Epithelial cell of prostate (primary cell): ENCODE measurements at regions not wholly inside any gene's neighbourhood (a gene's known extent, or its start where the extent isn't known, plus 50 kb on each side); places are given as distances from the start of the nearest gene placed in this dataset.

Source experiments
- DNase-seq: peaks from one replicate; pipeline ENCODE4 v3.0.0-alpha.2; 2011; ENCODE audit warnings: low read depth, low spot score
- H3K27ac ChIP-seq: fragments of 450-650 bp; 2 replicates; pipeline ENCODE4 v1.5.1; 2017; ENCODE audit warnings: mild to moderate bottlenecking

DNA sequence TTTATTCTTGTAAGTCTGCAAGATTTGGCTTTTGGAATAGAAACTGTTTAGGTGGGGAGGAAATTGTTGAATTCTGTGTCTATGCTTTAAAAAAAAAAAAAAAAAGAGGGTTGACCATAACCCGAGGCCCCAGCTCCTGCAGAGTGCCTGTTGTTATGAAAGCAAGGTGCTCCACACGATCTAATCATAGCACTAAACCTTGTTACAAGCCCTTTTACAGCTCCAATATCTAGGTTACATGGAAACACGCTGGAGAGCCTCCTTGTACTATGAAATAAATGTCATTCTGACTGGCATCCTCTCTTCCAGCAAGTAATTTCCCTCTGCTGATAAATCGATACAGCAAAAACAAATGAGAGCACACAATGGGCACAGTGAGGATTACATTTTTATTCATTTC is 303.1 kb upstream of the SOX5 start:
- H3K27ac ChIP-seq: no peak overlapping the region
- DNase-seq: no peak

DNA sequence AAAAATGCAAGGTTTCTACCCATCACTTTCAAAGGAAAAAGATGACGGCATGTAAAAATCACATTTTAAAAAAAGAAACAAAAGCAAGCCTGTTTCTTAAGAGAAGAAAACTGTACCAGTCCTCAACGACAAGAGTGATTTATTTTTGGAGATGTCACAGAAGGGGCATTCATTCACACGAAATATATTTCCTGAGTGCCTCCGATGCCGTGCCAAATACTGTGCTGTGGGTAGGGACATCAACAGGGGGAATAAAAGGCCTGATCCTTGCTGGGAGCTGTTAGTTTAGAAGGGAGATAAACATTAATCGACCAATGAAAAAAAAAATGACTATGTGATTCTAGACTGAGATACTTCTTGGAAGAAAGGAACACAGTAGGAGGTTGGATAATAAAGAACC is 297.5 kb upstream of the SOX5 start:
- DNase-seq: no peak
- H3K27ac ChIP-seq: no peak overlapping the region

GRCh38 chr12:24246376-24246775 is 296.9 kb upstream of the SOX5 start:
- no peak for DNase-seq
- H3K27ac ChIP-seq: no peak overlapping the region

DNA sequence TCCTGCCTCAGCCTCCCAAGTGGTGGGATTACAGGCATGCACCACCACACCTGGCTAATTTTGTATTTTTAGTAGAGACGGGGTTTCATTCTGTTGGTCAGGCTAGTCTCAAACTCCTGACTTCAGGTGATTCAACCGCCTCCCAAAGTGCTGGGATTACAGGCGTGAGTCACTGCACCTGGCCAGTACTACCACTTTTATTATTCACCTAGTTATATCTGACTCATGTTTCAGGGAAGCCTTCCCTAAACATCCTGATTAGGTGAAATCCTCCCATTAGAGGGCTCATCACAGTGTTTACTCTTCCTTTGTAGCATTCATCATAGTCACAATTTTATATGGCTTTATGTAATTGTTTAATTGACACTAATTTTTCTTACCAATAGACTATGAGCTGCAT is 295.3 kb upstream of the SOX5 start:
- H3K27ac ChIP-seq: peak overlapping the region; percentile 32
- peak; percentile 73 for DNase-seq

DNA sequence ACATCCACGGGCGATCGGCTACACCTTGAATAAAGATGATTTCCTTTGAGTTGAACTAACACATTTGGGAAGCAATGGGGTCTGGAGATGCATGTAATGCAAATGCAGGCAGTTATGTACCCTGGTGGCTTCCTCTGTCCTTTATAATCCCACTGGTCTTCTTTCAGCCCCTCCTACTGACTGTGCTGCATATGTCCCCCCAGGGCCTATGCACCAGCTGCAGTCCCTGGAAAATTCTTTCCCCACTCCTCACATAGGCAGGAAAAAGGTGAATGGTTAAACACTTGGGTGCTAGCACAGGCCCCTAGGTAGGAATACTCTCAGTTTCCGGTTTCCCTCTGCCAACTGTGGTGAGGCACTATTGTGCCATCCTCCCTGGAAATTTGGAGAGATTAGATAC is 294.8 kb upstream of the SOX5 start:
- H3K27ac ChIP-seq: peak overlapping the region; percentile 32
- no peak for DNase-seq

GRCh38 chr12:24240707-24241106 is 291.2 kb upstream of the SOX5 start:
- H3K27ac ChIP-seq: no peak overlapping the region
- no peak for DNase-seq

DNA sequence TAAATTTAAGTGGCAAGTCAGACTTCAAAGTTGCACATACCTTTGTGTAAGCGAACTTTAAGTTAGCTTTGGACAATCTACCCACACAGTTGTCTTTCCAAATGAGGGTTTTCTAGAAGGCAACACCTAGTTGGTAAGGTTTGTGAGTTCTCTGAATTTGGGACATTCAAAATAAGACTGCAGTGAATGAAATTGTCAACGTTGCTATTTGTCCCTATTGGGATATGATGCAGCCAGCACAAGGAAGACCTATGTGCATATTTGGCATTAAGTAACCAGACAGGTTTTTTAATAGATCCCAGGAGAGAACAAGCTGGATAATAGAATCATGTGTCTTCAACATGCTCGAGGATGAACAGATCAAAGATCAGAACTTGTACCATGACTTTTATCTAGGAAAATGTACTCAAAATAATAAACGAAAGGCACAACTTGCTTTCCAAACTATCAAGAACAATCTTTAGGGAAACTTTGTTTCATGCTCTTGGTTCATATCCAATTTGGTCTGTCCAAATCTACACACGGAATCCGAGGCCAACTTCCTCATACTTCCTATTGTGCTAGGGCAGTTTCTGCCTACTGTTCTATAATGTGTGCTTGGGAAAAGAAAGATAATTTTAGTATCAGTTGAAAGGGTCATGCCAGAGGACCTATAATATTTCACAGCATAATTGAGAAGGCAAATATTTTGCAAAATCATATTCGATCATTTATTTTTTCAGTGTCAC is 284.2 kb upstream of the SOX5 start:
- H3K27ac ChIP-seq: peak overlapping the region; percentile 24
- DNase-seq: no peak

- no peak for DNase-seq
- H3K27ac ChIP-seq: peak overlapping the region; percentile 7
These were observed 283.1 kb upstream of the SOX5 start for GRCh38 chr12:24232531-24232930.

- no peak overlapping the region for H3K27ac ChIP-seq
- no peak for DNase-seq
These were observed 281.8 kb upstream of the SOX5 start for GRCh38 chr12:24231298-24231697.

DNA sequence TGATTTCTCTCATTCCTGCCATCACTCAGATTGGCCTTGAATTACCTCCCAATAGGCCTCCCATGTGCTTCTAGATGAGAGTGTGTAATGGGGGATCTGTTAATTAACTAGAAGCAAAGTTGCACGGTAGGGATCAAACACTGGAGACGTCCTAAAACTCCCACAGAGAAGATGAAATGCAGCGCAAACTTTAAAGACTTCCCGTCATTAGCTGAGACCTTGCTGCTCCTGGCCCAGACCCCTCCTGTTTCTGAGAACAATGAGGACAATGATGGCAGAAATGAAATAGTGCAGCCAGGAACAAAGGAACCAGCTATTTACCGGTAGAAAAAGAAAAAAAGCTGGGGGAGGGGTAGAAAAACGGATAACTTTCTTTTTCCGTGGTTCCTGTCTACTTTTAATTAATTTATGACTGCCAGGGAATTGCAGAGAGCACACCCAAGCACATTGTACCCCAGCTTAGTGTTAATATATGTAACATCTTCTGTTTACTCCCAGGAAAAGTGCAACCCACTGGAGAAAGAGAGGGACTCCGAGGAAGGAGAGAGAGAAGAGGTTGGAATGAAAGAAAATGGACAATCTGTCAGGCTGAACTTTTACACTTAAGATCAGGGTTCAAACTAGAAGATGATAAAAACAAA is 280.7 kb upstream of the SOX5 start:
- DNase-seq: no peak
- H3K27ac ChIP-seq: no peak overlapping the region

DNA sequence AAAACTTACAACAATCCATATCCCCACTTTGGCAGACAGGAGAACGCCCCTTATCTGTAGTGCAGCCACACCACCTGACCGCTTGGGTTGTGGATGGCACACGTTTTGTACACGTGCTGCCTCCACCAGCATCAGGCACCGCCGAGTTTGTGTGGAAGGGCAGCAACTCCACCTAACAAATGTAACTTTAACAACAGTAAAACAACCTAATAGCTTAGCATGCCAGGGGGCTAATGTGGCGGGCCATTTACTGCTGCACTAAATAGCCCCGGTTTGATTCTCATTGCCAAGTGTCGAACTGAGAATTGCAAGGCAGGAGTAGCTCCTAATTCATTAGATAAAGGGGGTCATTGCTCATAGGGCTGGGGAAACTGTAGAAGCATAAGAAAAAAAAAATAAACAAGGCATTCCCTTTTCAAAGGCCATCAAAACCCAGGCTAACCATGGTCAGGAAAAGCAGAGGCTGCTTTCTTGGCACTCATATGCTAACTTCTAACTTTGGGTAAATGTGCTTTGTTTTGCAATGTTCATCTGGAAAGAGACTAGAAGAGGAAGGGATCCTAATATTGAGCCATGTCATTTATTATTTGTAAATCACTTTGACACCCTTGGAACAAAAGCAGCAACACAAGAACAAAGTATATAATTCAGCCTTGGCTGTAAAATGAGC is 279.7 kb upstream of the SOX5 start:
- H3K27ac ChIP-seq: no peak overlapping the region
- DNase-seq: no peak

GRCh38 chr12:24228371-24228770 is 278.9 kb upstream of the SOX5 start:
- no peak overlapping the region for H3K27ac ChIP-seq
- DNase-seq: no peak

DNA sequence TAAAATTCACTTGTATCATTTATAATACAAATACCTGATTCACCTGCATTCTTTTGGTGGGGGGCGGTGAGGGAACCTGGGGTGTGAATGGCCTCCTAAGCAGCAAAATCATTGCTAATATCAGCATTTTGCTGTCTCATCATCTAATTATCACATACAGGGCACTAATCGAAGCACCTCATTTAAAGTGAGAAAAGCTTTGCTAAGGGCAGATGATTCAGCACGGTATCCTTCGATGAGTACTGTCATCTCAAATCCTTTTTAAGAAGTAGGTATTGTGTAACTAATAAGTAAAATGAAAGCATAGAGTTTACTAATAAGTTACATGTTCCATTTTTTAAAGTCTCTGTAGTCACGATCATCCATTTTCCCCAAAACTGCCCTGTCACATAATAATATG is 278.1 kb upstream of the SOX5 start:
- DNase-seq: no peak
- peak overlapping the region; percentile 51 for H3K27ac ChIP-seq

DNA sequence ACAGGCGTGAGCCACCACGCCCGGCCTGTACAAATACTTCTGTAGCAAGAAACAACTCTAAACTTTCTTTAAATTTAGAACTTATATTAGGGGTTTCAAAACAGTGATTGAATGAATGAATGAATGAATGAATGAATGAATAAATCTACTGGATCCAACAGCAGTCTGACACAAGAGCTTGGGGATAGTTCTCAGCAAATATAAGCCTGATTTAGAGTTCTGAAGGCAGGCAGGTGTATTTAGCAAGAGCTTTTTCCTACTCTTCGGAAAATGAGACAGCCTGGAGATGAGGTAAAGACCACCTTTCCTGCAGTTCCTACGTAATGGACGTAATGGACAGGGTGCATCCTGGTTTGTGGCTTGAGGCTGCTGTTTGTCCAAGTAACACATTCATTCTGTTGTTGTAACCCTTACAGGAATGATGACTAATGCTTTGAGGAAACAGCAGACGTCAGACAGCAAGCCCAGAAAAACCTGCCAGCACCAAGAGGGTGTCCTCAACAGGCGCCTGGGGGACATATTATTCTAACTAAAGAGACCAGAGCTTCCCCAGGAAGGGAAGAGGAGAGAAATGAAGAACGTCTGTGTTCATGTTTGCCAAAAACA is 277.4 kb upstream of the SOX5 start:
- H3K27ac ChIP-seq: peak overlapping the region; percentile 51
- peak; percentile 66 for DNase-seq

DNA sequence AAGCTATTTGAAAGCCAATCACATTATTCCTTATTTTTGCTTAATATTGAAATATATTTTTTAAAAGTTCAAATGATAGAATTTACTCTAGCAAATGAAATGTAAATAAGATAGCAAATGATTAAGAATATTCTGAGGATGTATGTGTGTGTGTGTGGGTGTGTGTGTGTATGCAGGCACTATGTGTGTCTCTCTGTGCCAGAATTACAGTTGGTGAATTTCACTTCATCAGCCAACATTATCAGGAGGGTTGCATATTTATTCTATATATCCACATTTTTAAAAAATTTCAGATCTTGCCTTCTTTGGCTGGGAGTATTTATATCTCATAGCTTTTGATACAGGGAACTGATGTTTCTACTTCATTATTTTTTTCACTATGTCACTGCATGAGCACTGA is 274.9 kb upstream of the SOX5 start:
- no peak for DNase-seq
- no peak overlapping the region for H3K27ac ChIP-seq

GRCh38 chr12:24223926-24224325 is 274.5 kb upstream of the SOX5 start:
- no peak for DNase-seq
- peak overlapping the region; percentile 85 for H3K27ac ChIP-seq

DNA sequence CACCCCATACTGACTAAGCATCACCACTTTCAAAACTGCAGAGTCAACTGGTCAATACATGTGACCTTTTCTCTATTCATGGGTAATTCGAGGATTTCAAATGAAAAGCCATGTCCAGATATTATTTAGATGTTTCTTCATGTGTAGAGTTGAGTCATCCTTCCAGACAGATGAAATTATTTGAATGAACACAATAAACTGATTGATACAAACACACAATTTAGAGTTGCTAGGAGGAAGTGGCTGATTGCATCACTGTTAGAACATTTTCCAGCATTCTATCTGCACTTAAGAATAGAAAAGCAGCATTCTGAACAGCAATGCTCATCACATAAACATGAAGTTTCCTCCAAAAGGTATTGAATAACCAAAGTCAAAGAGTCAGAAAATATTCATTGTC is 273.5 kb upstream of the SOX5 start:
- peak; percentile 16 for DNase-seq
- peak overlapping the region; percentile 85 for H3K27ac ChIP-seq

- no peak for DNase-seq
- no peak overlapping the region for H3K27ac ChIP-seq
These were observed 263.0 kb upstream of the SOX5 start for GRCh38 chr12:24212496-24212895.

GRCh38 chr12:24206621-24207020 is 257.2 kb upstream of the SOX5 start:
- no peak overlapping the region for H3K27ac ChIP-seq
- no peak for DNase-seq

- no peak for DNase-seq
- H3K27ac ChIP-seq: no peak overlapping the region
These were observed 251.9 kb upstream of the SOX5 start for GRCh38 chr12:24201258-24201970.

DNA sequence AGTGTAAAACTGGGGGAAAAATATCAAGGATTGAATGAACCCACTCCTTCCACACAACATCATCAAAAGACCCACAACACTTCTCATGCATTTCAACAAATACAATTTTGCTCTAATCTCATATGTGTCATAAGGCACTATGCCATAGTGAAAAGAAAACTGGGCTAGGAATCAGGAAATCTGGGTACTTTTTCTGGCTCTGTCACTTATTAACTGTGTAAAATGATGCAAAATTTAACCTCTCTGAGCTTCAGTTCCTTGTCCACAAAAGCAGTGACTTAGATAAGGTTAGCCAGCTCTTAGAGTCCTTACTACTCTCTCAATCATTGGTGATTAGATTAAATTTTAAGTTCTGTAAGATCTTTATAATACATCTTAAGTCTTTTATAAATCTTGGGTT is 250.5 kb upstream of the SOX5 start:
- H3K27ac ChIP-seq: no peak overlapping the region
- DNase-seq: no peak
